OCI-LY3 (cell line): ENCODE measurements at regions not wholly inside any gene's neighbourhood (a gene's known extent, or its start where the extent isn't known, plus 50 kb on each side); places are given as distances from the start of the nearest gene placed in this dataset.

Source experiments
- H2AFZ ChIP-seq: fragments of 200-600, 300-600 bp; shearing (Covaris generic); 2 replicates; pipeline ENCODE4 v1.6.0; 2014; ENCODE audit warnings: antibody characterized with exemption, low read depth, low read length
- H3K27ac ChIP-seq: fragments of 200-600, 300-600 bp; sonication (generic); 2 replicates; pipeline ENCODE4 v1.5.1; 2014; ENCODE audit warnings: mild to moderate bottlenecking, low read length, moderate library complexity, mixed read lengths
- H3K27me3 ChIP-seq: fragments of 200-600, 300-600 bp; sonication (generic); 2 replicates; pipeline ENCODE4 v1.6.1; 2014; ENCODE audit warnings: low read depth, low read length, mixed read lengths
- H3K36me3 ChIP-seq: fragments of 200-600, 300-600 bp; sonication (generic); replicated peaks from 2 replicates; pipeline ENCODE3; 2014; ENCODE audit warnings: low read depth, low read length, mixed read lengths
- H3K4me1 ChIP-seq: fragments of 300-600, 200-600 bp; sonication (generic); 2 replicates; pipeline ENCODE4 v1.6.1; 2014; ENCODE audit warnings: low read length, mixed read lengths
- H3K4me2 ChIP-seq: fragments of 200-600, 300-600 bp; sonication (generic); 2 replicates; pipeline ENCODE4 v1.6.1; 2014; ENCODE audit warnings: low read length, mixed read lengths
- H3K4me3 ChIP-seq: fragments of 300-600, 200-600 bp; sonication (generic); 2 replicates; pipeline ENCODE4 v1.5.1; 2014; ENCODE audit warnings: antibody characterized with exemption, mild to moderate bottlenecking, low read length, moderate library complexity
- H3K79me2 ChIP-seq: fragments of 300-600, 200-600 bp; shearing (Covaris generic); 2 replicates; pipeline ENCODE4 v1.6.1; 2014; ENCODE audit warnings: mild to moderate bottlenecking, low read length, mixed read lengths
- H3K9ac ChIP-seq: fragments of 300-600, 200-600 bp; shearing (Covaris generic); 2 replicates; pipeline ENCODE4 v1.6.0; 2014; ENCODE audit warnings: mild to moderate bottlenecking, low read length, moderate library complexity
- H3K9me3 ChIP-seq: fragments of 200-600, 300-600 bp; shearing (Covaris generic); 2 replicates; pipeline ENCODE4 v1.6.1; 2014; ENCODE audit warnings: low read length, mixed read lengths; ENCODE audit not compliant: insufficient read depth
- H4K20me1 ChIP-seq: fragments of 200-600, 300-600 bp; sonication (generic); 2 replicates; pipeline ENCODE4 v1.6.1; 2016; ENCODE audit warnings: low read length, mixed read lengths; ENCODE audit not compliant: insufficient read depth
- CTCF ChIP-seq: fragments of 200-600, 300-600 bp; sonication (generic); IDR thresholded peaks from 2 replicates; pipeline ENCODE4 v1.5.1; 2014; ENCODE audit warnings: antibody characterized with exemption, low read length, low read depth
- EZH2phosphoT487 ChIP-seq: fragments of 200-600 bp; shearing (Covaris generic); IDR thresholded peaks from 2 replicates; pipeline ENCODE4 v1.6.1; 2018; ENCODE audit warnings: antibody characterized with exemption, mixed run types, low read depth

DNA sequence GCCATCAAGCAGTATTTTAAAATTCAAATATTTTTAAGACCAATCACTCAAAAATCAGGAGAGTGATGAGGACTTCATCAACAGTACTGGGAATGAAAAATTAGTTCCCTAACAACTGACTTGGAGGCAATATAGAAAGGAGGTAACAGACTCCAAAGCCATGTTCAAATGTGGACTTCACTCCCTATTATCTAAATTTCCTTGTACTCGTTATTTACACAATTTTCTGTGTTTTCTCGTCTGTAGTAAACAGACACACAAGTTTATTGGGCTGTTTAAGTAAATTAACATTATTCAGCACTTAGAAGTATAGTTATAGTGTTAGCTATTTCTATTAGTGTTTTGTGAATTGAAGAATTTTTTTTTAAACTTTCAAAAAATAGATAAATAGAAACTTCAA is 159.5 kb upstream of the FTMT start:
- no peak overlapping the region for H2AFZ ChIP-seq
- H3K4me3 ChIP-seq: no peak overlapping the region
- no peaks in the 10 kb centered on the region for H3K36me3 ChIP-seq
- H3K4me2 ChIP-seq: no peak overlapping the region
- no peaks in the 10 kb centered on the region for H3K4me1 ChIP-seq
- H3K9me3 ChIP-seq: no peaks in the 10 kb centered on the region
- H3K9ac ChIP-seq: no peak overlapping the region
- TF ChIP-seq CTCF (no peak), EZH2phosphoT487 (no peak)
- H3K27ac ChIP-seq: no peak overlapping the region
- no peaks in the 10 kb centered on the region for H3K79me2 ChIP-seq
- no peaks in the 10 kb centered on the region for H4K20me1 ChIP-seq
- H3K27me3 ChIP-seq: no peaks in the 10 kb centered on the region

DNA sequence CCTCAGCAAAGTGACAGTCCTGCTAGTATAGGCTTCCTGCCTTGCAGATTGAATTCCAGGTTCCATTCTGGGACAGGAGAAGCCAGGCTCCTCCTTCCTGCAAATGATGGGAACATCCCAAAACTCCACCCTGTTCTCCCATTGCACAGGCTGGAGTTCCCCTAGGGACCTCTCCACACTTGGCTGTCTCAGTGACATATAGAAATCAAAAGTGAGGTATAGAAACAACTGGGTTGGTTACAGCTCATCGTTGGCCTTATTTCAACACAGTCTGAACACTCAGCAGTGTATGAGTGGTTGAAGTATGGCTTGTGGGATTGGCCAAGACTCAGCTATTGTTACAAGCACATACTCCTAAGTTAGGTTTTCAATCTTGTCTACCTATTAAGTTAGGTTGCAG is 157.8 kb upstream of the FTMT start:
- H3K4me2 ChIP-seq: no peak overlapping the region
- no peaks in the 10 kb centered on the region for H3K9me3 ChIP-seq
- H3K9ac ChIP-seq: no peak overlapping the region
- H3K27me3 ChIP-seq: no peaks in the 10 kb centered on the region
- no peaks in the 10 kb centered on the region for H3K36me3 ChIP-seq
- H3K79me2 ChIP-seq: no peaks in the 10 kb centered on the region
- TF ChIP-seq CTCF: no peak
- no peak for TF ChIP-seq EZH2phosphoT487
- no peaks in the 10 kb centered on the region for H3K4me1 ChIP-seq
- no peaks in the 10 kb centered on the region for H4K20me1 ChIP-seq
- no peak overlapping the region for H2AFZ ChIP-seq
- no peak overlapping the region for H3K27ac ChIP-seq
- no peak overlapping the region for H3K4me3 ChIP-seq

GRCh38 chr5:121695307-121695706 is 156.4 kb upstream of the FTMT start:
- peak overlapping the region; percentile 48 for H3K9ac ChIP-seq
- H3K4me2 ChIP-seq: peak overlapping the region; percentile 77
- no peaks in the 10 kb centered on the region for H3K79me2 ChIP-seq
- no peaks in the 10 kb centered on the region for H3K27me3 ChIP-seq
- TF ChIP-seq CTCF: no peak
- no peak for TF ChIP-seq EZH2phosphoT487
- peak overlapping the region; percentile 95 for H2AFZ ChIP-seq
- no peaks in the 10 kb centered on the region for H3K9me3 ChIP-seq
- no peaks in the 10 kb centered on the region for H4K20me1 ChIP-seq
- no peaks in the 10 kb centered on the region for H3K4me1 ChIP-seq
- H3K4me3 ChIP-seq: peak overlapping the region; percentile 75
- H3K27ac ChIP-seq: no peak overlapping the region
- H3K36me3 ChIP-seq: no peaks in the 10 kb centered on the region

DNA sequence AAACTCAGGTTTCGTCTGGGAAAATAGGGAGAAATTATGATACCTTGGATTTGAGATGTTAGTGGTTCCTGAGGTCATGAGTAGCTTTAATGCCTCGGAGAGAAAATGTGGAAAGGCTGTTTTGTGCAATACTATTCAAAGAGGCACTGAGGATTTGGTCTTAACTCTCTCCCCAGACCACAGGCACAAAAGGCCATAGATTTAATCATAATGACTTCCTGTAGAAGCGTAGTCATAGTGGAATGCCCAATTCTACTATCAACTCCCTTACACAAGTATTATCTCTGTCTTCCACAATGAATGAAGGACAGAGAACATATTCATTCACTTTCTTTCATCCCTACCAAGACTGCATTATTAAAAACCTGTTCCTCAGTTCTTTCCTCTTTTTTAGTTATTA is 153.0 kb upstream of the FTMT start:
- Histone ChIP-seq H2AFZ (no peak overlapping the region), H3K4me3 (no peak overlapping the region), H3K4me1 (no peaks in the 10 kb centered on the region), H3K9ac (no peak overlapping the region), H3K4me2 (no peak overlapping the region), H3K27me3 (no peaks in the 10 kb centered on the region), H3K36me3 (no peaks in the 10 kb centered on the region), H3K79me2 (no peaks in the 10 kb centered on the region), H4K20me1 (no peaks in the 10 kb centered on the region), H3K9me3 (no peaks in the 10 kb centered on the region), H3K27ac (no peak overlapping the region)
- TF ChIP-seq EZH2phosphoT487 (no peak), CTCF (no peak)
